Effector memory CD4-positive, alpha-beta T cell (primary cell): ENCODE measurements at regions not wholly inside any gene's neighbourhood (a gene's known extent, or its start where the extent isn't known, plus 50 kb on each side); places are given as distances from the start of the nearest gene placed in this dataset.

ENCODE experiments used
- DNase-seq, 3 donors: peaks; one replicate each; pipeline ENCODE4 v3.0.0-alpha.2; 2020
- H3K27ac ChIP-seq: 2 replicates; pipeline ENCODE4 v1.7.0; 2013; ENCODE audit warnings: mild to moderate bottlenecking, low read length, moderate library complexity; ENCODE audit not compliant: insufficient read depth, poor library complexity, severe bottlenecking
- H3K27me3 ChIP-seq: replicated peaks from 2 replicates; pipeline ENCODE4 v1.7.0; 2013; ENCODE audit warnings: mild to moderate bottlenecking, low read length; ENCODE audit not compliant: insufficient read depth, control insufficient read depth, poor library complexity, severe bottlenecking
- H3K36me3 ChIP-seq: 2 replicates; pipeline ENCODE4 v1.7.0; 2013; ENCODE audit warnings: mild to moderate bottlenecking, low read length, moderate library complexity; ENCODE audit not compliant: control insufficient read depth, insufficient read depth
- H3K4me1 ChIP-seq: 2 replicates; pipeline ENCODE4 v1.7.0; 2013; ENCODE audit warnings: low read length, mild to moderate bottlenecking; ENCODE audit not compliant: control insufficient read depth, insufficient read depth, poor library complexity, severe bottlenecking
- H3K4me3 ChIP-seq: 2 replicates; pipeline ENCODE4 v1.7.0; 2013; ENCODE audit warnings: low read length, low read depth, mild to moderate bottlenecking; ENCODE audit not compliant: insufficient read depth, poor library complexity, severe bottlenecking
- H3K9me3 ChIP-seq: 2 replicates; pipeline ENCODE4 v1.7.0; 2013; ENCODE audit warnings: mild to moderate bottlenecking, low read length, moderate library complexity; ENCODE audit not compliant: control insufficient read depth

DNA sequence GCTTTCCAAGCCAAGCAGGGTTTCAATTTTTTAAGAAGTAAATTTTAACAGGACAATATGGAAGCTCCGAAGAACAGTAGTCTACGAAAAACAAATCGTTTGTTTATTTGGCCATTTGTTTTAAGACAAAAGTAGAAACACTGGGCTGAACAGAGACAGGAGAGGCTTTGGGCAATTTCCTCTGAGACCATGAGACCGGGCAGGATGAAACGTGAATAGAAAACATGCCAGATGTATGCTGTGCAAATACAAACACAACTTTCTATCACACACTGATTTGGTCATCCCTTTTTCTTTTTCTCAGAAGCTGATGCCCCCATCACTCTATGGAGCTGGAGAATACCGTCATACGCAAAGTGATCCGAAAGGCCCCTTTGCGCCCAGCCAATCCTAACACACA lies 1111.1 kb downstream of the BCL11B start:
- no peak overlapping the region for H3K27ac ChIP-seq
- H3K36me3 ChIP-seq = no peaks in the 10 kb centered on the region
- no peaks in the 10 kb centered on the region for H3K4me1 ChIP-seq
- no peaks in the 10 kb centered on the region for H3K27me3 ChIP-seq
- DNase-seq = no peak
- no peaks in the 10 kb centered on the region for H3K9me3 ChIP-seq
- no peak overlapping the region for H3K4me3 ChIP-seq

DNA sequence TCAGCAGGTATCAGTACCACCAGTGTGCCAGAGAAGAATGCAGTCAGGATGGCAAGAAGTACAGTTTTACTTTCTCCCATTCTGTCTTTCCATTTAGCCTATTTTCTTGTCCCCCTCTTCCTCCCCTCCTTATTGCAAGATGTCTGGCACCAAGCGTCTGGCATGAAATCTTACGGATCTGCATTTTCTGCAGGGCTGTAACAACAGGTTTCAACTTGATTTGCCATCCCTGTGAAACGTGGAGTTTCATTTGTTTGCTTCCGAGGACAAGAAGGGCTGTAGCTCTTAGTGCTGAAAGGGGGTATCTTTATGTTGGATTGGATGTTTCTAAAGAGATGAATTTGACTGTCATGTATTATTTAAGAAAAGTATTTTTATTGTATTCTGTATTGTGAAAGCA lies 1110.6 kb downstream of the BCL11B start:
- Histone ChIP-seq H3K4me1 (no peaks in the 10 kb centered on the region), H3K27me3 (no peaks in the 10 kb centered on the region), H3K36me3 (no peaks in the 10 kb centered on the region), H3K9me3 (no peaks in the 10 kb centered on the region), H3K4me3 (no peak overlapping the region), H3K27ac (no peak overlapping the region)
- DNase-seq = no peak

DNA sequence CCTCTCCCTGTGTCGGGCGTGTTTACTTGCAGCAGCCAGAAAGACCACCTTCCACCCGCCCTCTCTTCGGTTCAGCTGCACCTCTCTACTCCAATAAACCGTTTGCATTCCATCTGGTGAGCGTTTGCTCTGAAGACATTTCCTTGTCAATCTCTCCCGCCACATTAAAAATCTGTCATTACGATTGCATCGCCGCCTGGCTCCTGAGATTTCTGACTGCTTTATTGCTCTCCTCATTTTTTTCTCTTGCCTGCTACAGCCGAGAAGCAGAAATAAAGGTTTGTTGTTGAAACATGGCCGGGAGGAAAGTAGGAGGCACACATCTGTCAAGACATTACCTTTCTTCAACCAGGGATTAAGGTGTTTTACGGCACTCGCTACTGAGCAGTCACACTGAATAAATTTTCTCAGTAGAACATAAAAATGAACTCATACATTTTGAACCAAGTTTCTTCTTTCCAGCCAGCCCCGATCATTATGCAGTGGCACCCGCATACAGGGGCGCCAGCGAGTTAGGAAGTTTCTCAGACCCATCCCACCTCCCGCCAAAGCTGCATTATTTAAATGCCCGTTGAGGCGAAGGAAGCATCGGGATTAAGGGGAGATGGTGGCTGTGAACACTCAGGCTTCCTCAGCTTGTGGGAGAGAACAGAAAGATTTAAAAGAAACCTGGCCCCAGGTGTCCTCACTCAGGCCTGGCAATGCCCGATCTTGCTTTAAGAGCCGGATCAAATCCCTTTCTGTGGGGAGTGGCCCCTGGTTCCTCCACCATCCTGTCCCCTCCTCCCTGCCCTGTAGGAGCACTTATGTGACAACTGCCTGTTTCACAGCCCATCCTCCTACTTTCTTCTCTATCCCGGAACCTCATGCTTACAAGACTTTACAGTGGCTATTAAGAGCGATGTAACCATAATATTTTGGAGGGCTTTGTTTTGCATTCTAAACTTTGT lies 1108.9 kb downstream of the BCL11B start:
- peaks cover 12% of the 10 kb centered on the region for H3K4me1 ChIP-seq
- no peak overlapping the region for H3K4me3 ChIP-seq
- H3K9me3 ChIP-seq = no peaks in the 10 kb centered on the region
- no peaks in the 10 kb centered on the region for H3K36me3 ChIP-seq
- no peak for DNase-seq
- H3K27me3 ChIP-seq = no peaks in the 10 kb centered on the region
- H3K27ac ChIP-seq = no peak overlapping the region

GRCh38 chr14:98163873-98164272 lies 1108.1 kb downstream of the BCL11B start:
- H3K4me3 ChIP-seq = no peak overlapping the region
- H3K4me1 ChIP-seq = peaks cover 20% of the 10 kb centered on the region
- no peak for DNase-seq
- H3K9me3 ChIP-seq = no peaks in the 10 kb centered on the region
- H3K36me3 ChIP-seq = no peaks in the 10 kb centered on the region
- H3K27me3 ChIP-seq = no peaks in the 10 kb centered on the region
- H3K27ac ChIP-seq = no peak overlapping the region

DNA sequence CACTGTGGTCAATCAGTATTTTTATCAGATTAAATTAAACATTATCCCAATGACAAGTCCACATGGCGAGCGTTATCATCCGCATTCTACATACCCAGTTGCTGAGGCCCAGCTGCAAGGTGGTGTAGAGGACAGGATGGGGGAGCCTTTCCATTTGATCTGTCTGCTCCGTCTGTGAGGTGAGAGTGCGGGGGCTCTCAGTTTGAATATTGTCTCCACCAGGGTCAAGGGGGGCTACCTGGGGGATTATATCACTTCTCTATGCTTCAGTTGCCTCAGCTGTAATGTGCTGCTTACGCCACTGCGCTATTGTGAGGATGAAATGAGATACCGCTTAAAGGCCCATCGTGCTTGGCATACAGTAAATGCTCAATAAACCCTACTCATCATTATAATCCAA lies 1106.0 kb downstream of the BCL11B start:
- H3K4me1 ChIP-seq = peaks cover 36% of the 10 kb centered on the region
- H3K4me3 ChIP-seq = no peak overlapping the region
- H3K27me3 ChIP-seq = no peaks in the 10 kb centered on the region
- H3K9me3 ChIP-seq = no peaks in the 10 kb centered on the region
- no peak for DNase-seq
- no peak overlapping the region for H3K27ac ChIP-seq
- H3K36me3 ChIP-seq = no peaks in the 10 kb centered on the region

- no peak overlapping the region for H3K4me3 ChIP-seq
- H3K4me1 ChIP-seq = peaks cover 49% of the 10 kb centered on the region
- H3K36me3 ChIP-seq = no peaks in the 10 kb centered on the region
- H3K27me3 ChIP-seq = no peaks in the 10 kb centered on the region
- H3K9me3 ChIP-seq = no peaks in the 10 kb centered on the region
- no peak for DNase-seq
- H3K27ac ChIP-seq = peak overlapping the region; percentile 50
Observed at GRCh38 chr14:98167275-98167674, 1104.7 kb downstream of the BCL11B start.

GRCh38 chr14:98167705-98168104 lies 1104.3 kb downstream of the BCL11B start:
- Histone ChIP-seq H3K9me3 (no peaks in the 10 kb centered on the region), H3K27me3 (no peaks in the 10 kb centered on the region), H3K27ac (peak overlapping the region; percentile 50), H3K4me3 (no peak overlapping the region), H3K4me1 (peaks cover 53% of the 10 kb centered on the region), H3K36me3 (no peaks in the 10 kb centered on the region)
- no peak for DNase-seq

- DNase-seq = no peak
- peaks cover 60% of the 10 kb centered on the region for H3K4me1 ChIP-seq
- H3K27me3 ChIP-seq = no peaks in the 10 kb centered on the region
- no peak overlapping the region for H3K4me3 ChIP-seq
- no peaks in the 10 kb centered on the region for H3K9me3 ChIP-seq
- H3K27ac ChIP-seq = peak overlapping the region; percentile 50
- H3K36me3 ChIP-seq = no peaks in the 10 kb centered on the region
Observed at GRCh38 chr14:98168211-98168985, 1103.6 kb downstream of the BCL11B start.

DNA sequence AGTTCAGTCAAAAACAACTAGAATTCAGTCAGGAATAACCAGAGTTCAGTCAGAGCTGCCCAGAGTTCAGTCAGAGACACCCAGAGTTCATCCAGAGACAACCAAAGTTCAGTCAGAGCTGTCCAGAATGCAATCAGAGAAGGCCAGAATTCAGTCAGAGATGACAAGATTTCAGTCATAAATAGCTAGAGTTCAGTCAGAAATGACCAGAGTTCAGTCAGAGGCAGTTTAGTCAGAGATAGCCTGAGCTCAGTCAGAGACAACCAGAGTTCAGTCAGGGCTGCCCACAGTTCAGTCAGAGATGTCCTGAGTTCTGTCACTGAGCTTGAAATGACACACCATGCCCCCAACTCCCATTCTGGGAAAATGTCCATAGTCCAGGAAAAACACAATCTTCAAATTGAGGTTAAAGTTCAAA lies 1102.8 kb downstream of the BCL11B start:
- no peaks in the 10 kb centered on the region for H3K36me3 ChIP-seq
- peaks cover 66% of the 10 kb centered on the region for H3K4me1 ChIP-seq
- DNase-seq = no peak
- no peak overlapping the region for H3K4me3 ChIP-seq
- peak overlapping the region; percentile 50 for H3K27ac ChIP-seq
- no peaks in the 10 kb centered on the region for H3K27me3 ChIP-seq
- no peaks in the 10 kb centered on the region for H3K9me3 ChIP-seq

DNA sequence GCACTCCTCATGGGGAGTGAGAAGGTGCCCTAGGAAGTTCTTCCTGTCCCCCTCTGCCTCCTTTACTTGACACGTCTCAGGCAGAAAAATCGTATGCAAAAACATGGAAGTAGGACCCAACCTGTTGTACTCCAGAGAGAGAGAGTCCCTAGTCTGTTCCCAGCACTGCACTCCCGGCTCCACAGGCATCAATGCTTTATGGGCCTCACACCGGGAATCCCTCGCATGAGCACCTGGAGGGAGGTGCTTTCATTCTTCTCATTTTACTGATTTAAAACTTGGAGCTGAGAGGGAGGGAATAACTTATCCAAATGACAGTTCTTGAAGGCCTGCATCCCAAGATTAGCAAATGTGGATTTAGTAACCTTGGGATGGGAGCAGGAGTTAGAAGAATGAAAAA lies 1101.4 kb downstream of the BCL11B start:
- Histone ChIP-seq H3K4me1 (peaks cover 80% of the 10 kb centered on the region), H3K27me3 (no peaks in the 10 kb centered on the region), H3K9me3 (no peaks in the 10 kb centered on the region), H3K36me3 (no peaks in the 10 kb centered on the region), H3K4me3 (no peak overlapping the region), H3K27ac (peak overlapping the region; percentile 69)
- no peak for DNase-seq
